GM19025 (cell line): ENCODE measurements at regions not wholly inside any gene's neighbourhood (a gene's known extent, or its start where the extent isn't known, plus 50 kb on each side); places are given as distances from the start of the nearest gene placed in this dataset.

Experiments
- ATAC-seq: cut with Tn5 transposase; IDR thresholded peaks from one replicate; pipeline ENCODE4 v1.9.1; 2021; ENCODE audit warnings: mild to moderate bottlenecking, low read depth, moderate library complexity; ENCODE audit not compliant: unreplicated experiment

DNA sequence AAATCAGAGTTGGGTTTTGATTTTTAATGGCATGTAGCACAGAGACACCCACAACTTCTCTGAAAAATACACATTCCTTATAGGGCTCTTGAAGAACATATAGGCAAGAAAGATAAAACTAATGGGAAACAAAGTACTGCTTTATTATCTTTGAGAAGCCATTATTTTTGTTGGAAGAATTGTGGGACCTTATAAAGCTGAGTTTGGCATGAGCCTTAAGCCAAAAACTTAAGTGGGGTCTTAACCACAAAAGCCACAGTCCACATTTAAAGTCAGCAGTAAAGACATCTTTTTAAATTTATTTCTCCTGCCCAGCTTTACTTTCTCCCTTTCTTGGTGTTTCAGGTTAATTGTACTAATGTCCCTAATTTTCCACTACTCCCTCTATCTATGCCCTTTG is 1297.3 kb downstream of the C4orf33 start:
- ATAC-seq: no peak

DNA sequence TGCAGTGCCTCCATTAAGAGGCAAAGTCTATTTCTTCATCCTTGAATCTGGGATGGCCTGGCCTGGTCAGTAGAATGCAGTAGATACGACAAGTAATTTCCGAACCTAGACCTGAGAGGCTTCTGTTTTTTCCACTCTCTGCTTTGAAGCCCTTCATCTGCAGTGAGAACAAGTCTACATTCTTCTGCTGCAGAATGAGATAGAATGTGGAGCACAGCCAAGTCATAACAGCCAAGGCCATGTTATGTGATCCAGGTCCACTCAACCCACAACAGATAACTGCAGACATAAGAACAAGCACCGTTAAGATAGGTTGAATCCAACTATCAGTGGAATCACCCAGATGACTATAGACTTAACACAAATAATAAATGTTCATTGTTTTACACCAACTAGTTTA is 1297.7 kb downstream of the C4orf33 start:
- ATAC-seq: no peak

DNA sequence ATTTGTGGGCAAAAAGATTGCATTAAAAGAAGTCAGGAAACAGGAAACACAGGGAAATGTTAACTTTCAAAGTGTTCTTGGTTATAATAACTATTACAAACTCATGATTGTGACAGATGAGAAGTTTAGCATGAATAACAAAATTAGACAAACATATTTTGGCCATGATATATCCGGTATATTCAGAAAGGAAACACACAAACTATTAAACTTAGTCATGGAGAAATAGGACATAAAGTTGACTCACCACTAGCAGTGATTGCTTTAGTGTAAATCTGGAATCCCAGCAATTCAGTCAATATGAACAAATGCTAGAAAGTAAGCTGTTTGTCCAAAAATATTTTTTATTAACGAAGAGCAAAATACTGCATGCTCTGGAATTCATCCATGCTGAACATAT is 1299.9 kb downstream of the C4orf33 start:
- ATAC-seq: no peak

DNA sequence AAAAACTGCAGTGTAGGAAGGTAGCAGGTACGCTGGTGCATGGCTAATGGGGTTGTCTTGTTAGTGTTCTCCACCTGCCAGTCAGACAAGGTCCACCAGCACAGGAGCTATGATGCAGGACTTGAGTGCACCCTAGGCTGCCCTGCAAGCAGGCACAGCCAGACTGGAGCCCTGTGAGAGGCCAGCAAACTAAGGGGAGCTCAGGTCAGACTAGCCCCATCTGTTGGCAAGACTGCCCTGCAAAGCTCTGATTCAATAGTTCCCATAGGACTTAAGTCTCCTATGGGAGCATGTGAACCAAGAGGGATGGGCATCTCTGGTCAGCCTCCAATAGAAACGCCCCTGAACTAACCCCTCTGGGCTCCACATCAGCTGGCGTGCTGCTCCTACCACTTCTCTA is 1307.3 kb downstream of the C4orf33 start:
- ATAC-seq: no peak

DNA sequence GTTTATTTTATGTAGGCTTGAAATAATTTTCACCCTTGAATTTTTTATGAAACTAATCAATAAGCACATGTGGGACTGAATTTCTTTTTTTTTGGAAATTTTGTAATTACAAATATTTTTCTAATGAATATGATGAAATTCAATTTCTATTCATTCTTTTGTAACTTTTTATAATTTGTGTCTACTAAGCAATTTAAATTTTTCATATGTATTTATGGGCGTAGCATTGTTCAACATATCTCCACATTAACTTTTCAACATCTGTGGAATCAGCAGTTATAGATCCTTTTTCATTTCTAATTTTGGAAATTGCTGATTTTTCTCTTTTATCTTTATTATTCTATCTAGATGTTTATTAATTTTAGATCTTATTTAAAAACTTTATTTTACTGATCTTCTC is 1320.3 kb downstream of the C4orf33 start:
- ATAC-seq: no peak

DNA sequence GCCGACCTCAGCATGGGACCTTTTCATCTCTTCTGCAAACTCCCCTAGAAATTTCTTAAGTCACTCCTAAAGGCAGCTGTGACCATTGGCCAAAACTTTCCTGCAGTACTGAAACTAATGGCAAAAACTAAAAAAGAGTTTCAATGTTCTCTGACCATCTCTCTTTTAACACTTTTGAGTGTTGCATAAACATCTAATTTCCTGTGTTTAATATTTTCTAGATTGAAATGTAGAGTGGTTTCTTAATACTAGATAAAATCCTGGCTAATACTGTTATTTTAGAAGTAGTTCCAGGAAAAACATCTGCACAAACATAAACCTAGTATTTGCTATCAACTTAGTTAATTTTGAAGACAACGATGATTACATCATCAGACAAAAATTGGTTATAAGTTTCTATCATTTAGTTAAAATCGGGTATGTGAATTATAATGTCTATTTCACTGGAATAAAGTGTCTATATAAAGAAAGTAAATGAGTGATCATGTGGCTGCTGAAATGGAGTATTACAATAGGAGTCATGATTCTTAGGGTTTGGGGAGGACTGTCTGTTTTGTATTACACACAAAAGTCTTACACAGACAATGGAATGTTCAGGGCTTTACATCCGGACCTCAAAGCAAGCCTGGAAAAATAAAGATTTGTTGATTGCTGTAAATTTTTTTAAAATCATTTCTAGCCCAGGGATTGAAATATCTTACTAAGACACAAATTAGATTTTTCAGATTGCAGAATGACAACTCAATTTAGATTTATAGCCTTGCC is 1323.4 kb downstream of the C4orf33 start:
- no peak for ATAC-seq

DNA sequence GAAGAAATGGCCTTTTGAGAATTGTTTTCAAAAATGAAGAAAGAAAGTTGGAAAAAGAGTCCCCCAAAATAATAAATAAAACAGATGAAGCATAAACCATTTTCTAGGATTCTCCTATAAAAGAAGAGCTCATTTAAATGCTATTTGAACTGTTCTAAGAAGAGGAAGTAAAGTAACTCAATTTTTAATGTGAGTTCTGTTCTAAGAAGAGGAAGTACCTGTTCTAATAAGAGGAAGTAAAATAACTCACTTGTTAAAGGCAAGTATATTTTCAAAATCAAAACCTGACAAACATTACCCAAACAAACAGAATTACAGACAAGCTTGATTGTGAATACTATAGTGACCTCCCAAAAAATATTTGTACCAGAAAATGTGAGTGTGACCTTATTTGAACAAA is 1326.3 kb downstream of the C4orf33 start:
- no peak for ATAC-seq

DNA sequence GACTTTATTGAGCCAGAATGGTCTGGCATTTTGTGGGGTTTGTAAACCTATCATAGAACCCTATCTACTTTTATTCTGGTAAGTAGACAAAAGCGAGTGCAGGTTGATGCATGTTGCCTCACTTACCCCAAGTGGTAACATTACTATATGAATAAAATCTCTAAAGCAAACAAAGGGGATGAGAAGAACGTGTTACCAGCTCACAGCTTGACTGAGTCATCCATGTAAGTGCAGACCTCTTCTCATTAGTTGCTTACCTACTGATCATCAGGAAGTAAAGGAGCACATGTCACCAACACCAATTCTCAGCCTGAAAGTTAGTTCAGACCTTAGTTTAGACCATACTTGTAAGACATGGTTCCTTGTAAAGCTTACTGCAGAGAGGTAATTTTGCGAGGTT is 1328.3 kb downstream of the C4orf33 start:
- no peak for ATAC-seq

DNA sequence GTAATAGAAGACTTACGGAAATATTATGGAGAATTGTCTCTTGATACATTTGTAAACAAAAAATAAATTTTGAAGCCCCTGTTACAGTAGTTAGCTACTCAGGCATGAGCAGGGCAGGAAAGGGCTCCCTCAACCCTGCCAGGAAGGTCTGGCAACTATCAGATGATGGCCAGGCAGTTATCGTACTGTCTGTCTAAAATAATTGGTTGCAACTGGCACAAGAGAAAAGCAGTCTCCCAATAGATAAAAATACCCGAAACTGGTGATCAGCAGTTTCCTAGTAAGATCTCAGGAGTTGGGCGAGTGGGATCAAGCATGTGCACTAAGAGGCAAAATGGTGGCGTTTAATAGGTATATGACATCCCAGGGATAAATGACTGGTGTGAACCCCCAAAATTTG is 1336.3 kb downstream of the C4orf33 start:
- no peak for ATAC-seq

DNA sequence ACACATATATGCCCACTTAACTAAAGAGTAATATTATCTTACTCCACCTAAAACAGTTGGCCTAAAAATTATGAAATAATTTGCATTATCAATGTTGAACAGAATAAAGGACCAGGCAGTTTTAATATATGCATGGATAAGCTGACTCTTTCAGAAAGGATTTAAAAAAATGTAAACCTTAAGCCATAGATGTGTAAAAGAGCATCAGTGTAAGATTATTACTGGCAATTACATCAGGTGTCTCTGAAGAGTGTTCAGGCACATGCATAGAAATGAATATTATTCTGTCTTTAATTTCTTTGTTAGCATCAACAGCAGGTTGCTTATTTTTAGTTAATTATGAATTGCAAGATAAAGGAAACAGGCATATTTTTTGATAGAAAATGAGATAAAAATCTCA is 1353.8 kb downstream of the C4orf33 start:
- ATAC-seq: no peak

DNA sequence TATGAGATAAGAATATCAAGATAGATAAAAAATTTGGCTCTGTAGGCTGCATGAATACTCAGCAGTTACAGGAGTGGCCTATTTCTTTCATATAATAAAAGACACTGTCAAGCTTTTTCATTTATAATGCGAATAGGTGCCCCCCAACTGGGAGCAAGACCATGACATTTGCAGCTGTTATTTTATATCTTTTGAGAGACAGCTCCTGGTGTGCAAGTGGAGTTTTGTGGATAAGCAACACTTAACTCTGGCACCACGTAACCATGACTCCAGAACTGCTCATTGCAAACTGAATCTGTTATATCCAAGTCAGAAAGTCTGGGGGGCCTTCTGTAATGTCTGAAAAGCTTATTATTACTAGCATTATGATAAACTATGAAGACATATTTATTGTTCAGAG is 1372.4 kb downstream of the C4orf33 start:
- no peak for ATAC-seq

DNA sequence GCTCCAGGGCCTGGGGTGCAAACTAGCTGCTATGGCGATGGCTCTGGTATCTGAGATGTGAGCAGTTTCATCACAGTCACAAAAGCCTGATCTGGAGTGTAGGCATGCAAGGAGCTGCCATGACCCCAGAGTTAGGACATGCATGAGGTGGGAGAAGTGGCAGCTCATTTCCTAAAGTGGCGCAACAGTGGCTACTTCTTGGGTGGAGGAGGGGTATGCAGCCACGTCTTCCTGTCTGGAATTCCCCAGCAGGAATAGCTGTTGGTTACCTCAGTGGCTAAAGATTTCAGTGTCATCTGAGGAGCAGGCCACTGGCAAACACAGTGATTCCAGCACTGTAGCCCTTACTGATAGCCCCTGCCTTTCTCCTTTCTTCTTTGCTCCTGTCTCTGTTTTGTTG is 1382.5 kb downstream of the C4orf33 start:
- ATAC-seq: no peak

DNA sequence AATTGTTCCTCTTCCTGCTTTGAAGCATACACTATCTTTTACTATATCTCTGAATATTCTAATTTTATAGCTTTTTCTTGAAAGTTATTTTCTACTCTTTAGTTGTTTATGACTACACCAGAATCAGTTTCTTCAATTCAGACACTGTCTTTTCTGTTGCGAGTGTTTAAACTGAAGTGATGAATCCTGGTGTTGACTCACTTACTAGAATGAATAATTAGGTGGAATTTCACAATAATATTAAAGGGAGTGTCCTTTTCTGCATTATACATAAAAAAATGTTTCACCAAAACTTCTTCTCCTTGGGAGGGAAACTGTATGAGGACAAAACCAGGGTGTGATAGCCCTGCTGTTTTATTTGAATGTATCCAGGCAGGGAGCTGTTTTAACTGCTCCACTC is 1383.1 kb downstream of the C4orf33 start:
- no peak for ATAC-seq

DNA sequence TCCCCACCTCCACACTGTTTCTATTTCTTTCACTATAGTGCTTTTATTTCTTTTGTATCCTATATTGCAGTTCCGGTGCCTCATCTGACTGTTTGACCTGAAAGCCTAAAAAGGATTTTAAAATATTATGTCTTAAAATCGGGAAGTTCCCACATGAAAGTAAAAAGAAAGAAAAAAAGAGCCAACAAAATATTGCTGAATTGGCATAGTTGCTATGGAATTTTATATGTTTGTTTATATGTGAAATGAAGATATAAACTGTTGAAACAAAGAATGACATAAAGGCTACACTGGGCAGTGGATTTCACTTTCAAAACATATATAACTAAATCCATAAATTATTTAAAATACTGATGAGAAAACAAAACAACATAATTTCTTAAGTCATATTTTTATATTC is 1383.7 kb downstream of the C4orf33 start:
- ATAC-seq: no peak

DNA sequence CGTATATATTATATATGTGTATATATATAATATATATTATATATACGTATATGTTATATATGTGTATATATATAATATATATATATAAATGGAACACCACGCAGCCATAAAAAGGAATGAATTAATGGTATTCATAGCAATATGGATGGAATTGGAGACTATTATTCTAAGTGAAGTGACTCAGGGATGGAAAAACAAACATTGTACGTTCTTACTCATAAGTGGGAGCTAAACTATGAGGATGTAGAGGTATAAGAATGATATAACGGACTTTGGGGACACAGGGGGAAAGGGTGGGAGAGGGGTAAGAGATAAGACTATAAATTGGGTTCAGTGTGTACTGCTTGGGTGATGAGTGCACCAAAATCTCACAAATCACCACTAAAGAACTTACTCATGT is 1388.9 kb downstream of the C4orf33 start:
- ATAC-seq: no peak

DNA sequence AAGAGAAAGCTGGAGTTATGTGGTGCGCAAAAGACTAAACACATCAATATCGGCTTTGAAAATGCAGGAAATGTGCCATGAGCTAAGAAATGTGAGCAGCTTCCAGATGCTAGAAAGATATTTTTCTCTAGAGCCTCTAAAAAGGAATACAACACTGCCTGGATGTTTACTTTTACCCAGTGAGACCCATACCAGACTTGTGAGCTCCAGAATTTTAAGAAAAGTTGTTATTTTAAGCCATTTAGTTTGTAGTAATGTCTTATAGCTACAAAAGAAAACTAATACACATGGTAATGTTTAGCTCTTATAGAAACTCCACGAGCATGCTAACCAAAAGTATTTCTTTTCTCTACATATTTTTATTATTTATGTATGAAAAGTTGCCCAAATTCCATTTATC is 1389.4 kb downstream of the C4orf33 start:
- ATAC-seq: no peak

DNA sequence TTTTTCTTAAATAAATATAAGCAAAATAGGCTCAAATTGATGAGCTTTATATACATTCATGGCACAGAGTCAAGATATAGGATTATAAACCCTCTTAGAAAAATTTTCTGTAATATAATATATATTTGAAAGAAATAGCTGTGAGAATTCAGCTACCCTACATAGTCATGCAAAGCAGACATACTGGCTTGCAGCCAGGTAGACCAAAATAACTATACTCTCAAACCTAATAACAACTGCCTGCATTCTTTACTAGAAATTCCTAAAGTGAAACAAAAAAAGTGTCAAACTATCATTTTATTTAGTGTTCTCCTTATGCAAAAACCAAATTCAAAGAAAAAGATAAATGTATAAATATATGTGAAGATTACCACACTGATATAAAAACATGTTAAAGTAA is 1390.2 kb downstream of the C4orf33 start:
- no peak for ATAC-seq

DNA sequence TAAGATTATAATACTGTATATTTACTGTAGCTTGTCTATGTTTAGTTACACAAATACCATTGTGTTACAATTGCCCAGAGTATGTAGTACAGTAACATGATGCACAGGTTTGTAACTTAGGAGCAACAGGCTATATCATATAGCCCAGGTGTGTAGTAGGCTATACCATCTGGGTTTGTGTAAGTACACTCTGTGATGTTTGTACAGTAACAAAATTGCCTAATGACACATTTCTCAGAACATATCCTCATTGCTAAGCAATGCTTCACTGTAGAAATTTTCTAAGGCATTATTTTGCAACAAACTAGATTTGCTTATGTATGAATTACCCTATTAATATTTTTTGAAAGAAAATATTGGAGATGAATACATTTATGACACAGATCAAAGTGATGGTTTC is 1390.9 kb downstream of the C4orf33 start:
- ATAC-seq: no peak

DNA sequence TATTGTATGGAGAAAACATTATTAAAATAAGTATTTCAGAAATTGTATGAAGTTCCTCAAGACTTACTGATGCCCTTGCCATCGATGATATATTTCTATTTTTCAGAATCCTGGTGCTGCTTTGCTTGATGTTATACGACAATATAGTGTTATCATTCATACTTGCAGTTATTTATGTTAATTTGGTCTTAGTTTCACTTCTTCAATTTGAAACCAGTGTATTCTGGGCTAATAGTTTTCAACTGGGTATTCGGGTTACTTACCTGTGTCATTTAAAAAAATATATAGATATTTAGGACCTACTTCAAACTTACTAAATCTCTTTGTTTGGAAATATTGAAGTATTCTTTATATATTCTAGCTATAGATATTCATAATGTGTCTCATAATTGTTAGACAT is 1414.7 kb downstream of the C4orf33 start:
- ATAC-seq: no peak

DNA sequence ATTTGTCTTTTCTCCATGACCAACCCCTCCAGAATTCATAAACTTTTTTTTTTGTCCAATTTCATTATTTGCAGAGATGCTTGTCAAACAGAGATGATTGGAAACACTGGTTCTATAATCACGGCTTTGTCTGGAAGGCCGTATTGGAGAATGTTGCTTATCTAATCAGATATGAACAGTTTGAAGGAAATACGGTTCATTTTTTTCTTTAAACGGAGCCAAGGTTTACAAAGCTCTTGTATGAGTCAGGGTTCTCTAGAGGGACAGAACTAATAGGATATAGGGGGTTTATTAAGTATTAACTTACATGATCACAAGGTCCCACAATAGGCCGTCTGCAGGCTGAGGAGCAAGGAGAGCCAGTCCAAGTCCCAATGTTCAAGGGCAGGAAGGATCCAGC is 1415.8 kb downstream of the C4orf33 start:
- no peak for ATAC-seq

DNA sequence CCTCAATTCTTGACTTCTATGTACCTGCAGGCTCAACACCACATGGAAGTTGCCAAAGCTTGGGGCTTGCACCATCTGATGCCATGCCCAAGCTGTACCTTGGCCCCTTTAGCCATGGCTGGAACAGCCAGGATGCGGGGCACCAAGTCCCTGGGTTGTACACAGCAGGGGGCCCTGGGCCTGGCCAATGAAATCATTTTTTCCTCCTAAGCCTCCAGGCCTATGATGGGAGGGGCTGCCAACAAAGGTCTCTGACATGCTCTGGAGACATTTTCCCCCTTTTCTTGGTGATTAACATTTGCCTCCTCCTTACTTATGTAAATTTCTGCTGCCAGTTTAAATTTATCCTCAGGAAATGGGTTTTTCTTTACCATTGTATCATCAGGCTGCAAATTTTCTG is 1428.1 kb downstream of the C4orf33 start:
- no peak for ATAC-seq

DNA sequence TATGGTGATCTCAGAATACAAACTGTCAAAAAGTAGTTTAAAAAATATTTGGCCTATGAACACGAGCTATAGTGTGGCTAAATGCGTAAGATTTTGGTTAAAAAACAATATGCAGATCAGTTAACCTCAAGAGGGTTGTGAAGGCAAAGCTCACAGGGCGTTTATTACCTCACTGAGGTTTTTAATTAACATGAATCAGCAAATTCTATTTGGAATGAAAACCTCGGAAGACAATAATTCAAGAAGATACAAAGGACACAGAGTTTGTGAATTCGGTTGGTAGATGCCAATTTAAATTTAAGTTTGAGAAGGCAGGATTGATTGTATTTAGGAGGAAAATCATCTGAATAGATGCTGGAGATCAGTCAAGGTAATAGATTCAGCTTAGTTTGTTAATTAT is 1434.6 kb downstream of the C4orf33 start:
- no peak for ATAC-seq

DNA sequence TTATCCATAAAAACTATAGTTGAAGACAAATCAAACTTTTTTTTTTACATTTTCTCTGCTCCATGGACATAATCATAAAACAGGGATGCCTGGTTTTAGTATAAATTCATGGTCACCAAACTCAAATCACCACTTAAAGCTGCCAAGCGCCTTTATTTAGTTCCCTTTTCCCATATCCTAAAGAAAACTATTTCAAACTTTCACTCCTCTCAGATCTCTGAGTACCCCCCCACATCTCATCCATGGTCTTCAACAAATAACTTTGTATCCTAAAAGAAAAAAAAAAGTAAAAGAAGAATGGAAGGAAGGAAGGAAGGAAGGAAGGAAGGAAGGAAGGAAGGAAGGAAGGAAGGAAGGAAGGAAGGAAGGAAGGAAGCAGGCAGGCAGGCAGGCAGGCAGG is 1438.7 kb downstream of the C4orf33 start:
- ATAC-seq: no peak
